GM21447 (cell line): ENCODE measurements at regions not wholly inside any gene's neighbourhood (a gene's known extent, or its start where the extent isn't known, plus 50 kb on each side); places are given as distances from the start of the nearest gene placed in this dataset.
"Not testable (repeated sequence)": the region's sequence is repeated elsewhere in the genome, so short reads cannot be mapped to it uniquely, and the experiment has no call there.

Source experiments
- ATAC-seq: cut with Tn5 transposase; IDR thresholded peaks from one replicate; pipeline ENCODE4 v1.9.1; 2021; ENCODE audit not compliant: unreplicated experiment

DNA sequence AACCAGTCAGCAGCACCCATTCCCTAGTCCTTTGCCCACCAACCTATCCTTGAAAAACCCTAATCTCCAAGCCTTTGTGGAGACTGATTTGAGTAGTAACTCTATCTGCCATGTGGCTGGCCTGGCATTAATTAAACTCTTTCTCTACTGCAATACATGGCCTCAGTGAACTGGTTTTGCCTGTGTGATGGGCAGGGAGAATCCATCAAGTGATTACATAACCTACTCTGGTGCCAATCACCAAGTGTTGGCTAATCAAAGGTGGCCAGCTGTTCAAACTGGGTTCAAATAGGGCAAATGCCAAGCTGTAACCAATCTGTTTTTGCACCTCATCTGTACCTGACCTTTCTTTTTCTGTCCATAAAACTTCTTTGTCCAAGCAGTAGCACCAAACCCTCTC is 139.8 kb upstream of the XPO1 start:
- ATAC-seq = no peak

DNA sequence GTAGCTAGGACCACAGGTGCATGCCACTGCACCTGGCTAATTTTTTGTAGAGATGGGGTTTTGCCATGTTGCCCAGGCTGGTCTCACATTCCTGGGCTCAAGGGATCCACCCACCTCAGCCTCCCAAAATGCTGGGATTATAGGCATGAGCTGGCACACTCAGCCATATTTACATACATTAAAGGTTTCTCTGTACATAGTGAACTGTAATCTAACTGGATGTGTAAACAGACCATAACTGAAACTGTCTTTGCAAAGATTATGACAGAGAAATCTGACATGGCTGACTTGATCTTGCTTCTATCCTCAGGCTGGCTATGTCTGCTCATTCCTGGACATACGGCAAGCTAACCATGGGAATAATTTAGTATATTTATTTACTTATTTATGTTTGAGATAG is 139.2 kb upstream of the XPO1 start:
- ATAC-seq = no peak

DNA sequence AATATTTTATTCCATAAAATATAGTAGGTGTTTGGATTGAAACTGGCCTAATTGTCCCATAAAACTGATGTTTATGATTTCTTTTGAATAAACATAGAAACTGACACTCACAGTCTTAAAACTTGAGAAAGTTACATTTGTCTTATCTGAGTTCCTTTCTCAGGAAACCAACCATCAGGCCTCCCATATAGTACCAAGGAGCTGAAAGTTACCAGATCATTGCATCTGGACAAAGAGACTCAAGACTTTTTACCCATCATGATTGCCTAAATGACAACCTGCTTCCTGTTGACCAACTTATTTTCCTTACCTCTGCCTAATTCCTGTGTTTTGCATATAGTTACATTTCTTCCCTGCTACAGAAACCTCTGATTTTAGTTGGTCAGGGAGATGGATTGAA is 137.0 kb upstream of the XPO1 start:
- no peak for ATAC-seq

DNA sequence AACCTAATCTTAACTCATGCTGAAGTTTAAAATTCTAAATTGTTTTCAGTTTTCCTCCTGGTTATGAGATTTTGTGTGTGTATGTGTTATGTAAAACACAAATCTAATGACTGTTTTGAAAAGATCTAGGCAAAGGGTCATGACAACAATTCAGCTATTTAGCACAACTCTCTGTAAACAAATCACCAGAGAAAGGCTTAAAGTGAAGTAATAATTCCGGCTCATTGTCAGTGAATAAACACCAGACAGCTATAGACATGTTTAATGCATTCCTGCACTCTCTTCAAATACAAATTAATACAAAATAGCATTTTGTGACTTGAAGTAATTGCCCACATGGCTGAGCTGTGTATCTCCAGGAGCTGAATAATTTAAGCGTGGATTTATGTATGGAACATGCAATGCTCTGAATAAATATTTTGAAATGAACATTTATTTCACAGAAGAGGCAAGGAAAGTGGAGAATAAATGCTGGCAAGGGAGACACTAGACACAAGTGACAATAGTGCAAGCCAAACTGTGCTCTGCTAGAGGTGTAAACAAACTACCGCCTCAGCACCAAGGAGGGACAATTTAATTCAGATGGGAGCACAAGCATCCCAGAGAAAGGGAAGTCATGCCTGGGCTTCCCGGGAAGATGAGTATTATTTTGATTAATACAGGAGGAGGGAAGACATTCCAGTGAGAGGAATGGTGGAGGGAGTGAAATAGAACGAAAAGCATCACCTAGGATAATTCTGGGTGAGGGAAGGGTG is 133.6 kb upstream of the XPO1 start:
- no peak for ATAC-seq

DNA sequence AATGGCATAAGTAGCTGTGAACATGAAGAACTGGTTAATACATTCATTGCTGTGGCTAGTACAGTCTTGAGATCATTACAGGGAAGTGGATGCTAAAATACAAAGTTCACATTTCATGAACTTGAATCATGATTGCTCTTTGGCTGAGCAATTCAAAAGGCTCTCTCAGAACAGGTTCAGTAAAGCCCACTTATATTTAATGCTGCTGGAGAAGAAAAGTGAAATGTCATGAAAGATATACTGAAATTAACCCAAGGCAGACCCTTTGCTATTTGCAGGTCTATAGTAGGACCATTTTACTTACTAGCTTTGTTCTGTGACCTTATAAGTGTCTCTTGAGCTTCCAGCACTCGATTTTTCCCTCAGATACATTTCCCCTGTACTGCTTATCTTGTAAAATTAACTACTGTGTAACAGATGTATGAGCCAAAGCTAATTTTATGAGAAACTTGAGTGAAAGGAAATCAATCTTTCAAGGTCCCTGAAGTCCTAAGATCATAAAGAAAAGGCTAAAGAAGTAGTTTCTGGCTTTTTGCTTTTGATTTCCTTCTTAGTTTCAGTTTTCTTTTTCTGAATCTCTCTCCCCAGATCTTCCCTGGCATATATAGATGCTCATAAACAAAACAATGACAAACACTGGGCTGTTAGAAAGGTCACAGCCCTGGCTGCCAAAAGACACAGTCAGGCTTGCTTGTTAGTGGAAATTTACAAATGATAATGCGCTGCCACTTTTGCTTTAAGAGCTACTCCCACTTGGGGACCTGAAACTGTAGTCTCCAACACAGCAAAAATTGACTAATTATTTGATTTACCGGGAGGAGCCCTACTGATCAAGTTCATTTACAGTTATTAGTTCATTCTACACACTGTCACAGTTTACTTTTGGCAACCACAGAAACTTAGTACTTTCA is 132.7 kb upstream of the XPO1 start:
- ATAC-seq = peak; percentile 86

DNA sequence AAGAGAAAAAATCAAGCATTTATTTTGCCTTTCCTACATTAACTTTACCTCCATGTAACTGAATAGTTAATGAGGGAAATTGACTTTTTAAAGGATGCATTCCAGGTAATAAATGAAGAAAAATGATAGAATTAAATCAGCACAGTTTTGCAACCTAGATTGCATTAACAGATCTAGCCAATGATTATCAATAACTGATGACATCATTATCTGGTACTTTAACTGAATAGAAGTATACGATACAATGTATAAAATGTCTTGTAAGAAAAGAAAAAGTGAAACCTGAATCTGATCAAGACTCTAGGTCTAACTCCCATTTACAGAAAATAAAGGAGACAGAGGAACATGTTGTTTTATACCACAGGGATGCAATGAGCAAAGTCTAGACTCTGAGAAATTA is 126.0 kb upstream of the XPO1 start:
- no peak for ATAC-seq

DNA sequence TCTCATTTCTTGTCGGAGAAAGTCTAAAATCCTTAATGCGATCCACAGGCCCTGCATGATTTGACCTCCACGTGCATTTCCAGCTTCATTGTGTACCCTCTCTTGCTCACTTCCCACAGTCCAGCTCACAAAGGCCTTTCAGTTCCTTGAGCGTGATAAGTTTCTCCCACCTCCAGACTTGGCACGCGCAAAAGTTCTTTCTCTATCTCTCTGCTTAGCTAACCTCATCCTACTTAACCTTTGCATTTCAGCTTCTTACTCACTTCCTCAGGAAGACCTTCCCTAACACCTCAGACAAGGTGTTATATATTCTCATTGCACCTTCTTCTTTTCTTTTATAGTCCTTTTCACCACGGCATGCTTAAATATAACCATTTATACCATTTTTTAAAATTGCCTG is 124.8 kb upstream of the XPO1 start:
- ATAC-seq = no peak

DNA sequence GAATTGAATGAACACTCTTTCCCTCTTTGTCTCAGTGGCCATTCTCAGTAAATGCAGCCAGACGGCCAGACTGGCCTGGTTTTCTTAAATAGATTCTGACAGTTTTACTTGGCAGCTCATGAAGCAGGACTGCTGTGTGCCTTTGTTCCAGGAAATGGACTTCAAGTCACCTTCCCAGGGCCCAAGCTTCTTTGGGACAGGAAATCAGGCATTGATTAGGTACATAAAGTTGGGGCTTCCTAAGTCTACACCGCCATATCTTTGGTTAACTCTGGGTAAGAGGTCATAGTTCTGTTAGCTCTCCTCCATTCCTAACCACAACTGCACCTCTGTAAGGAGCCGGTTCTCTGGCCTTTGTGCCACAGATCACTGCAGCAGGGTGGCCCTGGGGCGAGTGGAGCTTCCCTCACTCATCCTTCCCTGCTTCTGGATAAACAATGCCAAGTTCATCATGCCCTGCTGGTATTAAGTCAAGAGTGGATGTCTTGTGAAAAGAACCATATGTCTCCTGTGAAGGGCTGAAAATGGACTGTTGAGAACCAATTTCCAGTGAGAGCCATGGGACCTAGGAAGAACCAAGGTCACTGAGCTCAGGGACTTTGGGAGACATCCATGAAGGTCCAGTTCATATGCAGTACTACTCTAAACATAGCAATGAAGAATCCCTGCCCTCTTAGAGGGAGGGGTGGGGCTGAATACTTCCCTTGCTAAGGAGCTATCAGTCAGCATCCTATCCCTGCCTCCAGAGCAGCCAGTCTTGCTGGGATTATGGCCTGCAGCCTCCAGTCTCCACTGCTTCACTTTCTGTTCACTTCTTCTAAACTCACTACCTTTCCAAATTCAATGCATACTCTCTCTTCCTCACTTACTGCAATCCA is 122.6 kb upstream of the XPO1 start:
- no peak for ATAC-seq

DNA sequence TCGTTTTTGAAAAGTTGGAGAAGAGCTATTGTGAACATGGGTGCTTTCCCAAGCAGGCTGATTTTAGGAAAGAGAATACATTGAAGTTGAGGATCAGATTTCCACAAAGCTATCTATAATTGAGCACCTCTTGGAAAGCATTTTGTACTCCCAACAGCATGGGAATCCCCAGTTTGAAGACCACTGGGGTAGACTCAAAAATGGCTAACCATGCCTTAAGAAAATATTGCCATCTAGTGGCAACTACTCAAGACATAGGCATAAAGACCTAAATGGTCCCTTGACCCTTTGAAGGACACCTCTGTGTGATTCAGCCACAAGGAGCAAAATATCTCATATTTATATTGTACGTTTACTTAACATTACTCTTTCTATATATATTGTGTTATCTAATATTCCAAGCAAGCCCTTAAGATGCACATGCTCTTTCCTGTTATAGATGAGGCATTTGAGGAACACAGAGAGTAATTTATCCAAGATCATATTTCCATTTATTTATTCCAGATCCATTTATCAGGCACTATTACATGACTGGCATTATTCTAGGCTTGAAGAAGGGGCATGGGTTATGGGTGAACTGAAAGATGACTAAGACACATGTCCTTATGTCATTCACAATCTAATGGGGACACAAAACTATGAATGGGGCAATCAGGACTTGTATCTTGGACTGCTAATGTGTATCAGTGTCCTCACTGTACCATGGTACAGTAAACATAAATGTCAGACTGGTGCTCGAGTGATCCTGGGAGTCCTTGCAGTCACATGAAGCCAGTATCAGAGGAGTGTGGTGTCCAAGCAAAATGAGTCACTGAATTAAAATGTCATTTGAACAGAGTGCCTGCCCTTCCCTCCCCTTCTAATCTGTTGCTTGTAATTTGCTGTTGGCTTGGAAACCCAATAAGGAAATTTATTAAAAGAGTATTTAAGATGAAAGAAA is 121.0 kb upstream of the XPO1 start:
- no peak for ATAC-seq

DNA sequence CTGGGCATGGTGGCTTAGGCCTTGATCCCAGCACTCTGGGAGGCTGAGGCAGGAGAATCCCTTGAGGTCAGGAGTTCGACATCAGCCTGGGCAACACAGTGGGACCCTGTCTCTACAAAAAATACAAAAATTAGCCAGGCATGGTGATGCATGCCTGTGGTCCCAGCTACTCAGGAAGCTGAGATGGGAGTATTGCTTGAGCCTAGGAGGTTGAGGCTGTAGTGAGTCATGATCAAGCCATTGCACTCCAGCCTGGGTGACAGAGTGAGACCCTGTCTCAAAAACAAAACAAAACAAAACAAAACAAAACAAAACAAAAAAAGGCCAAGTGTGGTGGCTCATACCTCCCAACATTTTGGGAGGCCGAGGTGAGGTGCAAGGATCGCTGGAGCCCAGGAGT is 111.8 kb upstream of the XPO1 start:
- ATAC-seq = not testable (repeated sequence)

DNA sequence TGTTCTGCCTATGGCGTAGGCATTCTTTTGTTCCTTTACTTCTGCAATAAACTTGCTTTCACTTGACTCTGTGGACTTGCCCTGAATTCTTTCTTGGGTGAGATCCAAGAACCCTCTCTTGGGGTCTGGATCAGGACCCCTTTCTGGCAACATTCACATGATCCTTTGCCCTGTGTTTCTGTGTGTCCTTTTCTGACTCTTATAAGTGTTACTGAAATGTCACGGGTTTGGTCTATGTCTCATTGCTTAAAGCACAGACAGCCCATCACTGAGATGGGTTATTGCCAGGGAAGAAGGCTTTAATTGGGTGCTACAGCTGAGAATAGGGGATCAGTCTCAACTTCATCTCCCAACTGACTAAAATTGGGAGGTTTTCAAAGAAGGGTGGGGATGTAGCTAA is 110.9 kb upstream of the XPO1 start:
- ATAC-seq = no peak

DNA sequence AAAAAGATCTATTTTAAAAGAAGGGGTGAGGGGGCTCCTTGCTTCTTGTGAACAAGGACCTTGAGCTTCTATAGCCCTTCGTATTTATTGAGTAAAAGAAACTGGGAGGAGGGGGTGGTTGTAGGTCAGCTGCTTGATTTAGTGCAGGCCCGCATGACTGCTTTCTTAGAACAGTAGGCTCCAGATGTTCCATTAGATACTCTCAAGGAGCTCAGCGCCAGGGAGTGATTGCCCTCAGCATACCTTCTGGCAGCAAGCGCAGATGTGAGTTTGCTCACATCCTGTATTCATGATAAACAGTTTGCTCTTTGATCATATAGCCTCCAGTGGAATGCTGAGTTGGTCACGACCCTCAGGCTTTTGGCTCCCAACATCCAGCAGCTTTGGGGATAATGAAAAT is 108.9 kb upstream of the XPO1 start:
- ATAC-seq = no peak

DNA sequence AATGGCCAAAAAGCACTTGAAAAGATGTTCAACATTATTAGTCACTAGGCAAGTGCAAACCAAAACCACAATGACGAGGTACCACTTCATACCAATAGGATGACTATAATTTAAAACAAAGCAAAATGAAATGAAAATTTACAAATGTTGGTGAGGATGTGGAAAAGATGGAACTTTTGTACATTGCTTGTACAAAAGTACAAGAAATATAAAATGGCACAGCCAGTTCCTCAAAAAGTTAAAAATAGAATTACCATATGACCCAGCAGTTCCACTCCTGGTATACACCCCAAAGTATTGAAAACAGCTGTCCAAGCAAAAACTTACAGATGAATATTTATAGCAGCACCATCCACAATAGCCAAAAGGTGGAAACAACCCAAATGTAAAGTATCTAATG is 107.8 kb upstream of the XPO1 start:
- no peak for ATAC-seq

DNA sequence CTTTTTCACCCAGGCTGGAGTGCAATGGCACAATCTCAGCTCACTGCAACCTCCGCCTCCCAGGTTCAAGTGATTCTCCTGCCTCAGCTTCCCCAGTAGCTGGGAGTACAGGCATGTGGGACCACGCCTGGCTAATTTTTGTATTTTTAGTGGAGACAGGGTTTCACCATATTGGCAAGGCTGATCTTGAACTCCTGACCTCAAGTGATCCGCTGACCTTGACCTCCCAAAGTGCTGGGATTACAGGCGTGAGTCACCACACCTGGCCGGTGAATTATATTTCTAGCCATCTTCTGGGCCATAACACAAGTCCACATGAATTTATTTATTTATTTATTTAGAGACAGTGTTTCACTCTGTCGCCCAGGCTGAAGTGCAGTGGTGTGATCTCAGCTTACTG is 105.0 kb upstream of the XPO1 start:
- not testable (repeated sequence) for ATAC-seq

DNA sequence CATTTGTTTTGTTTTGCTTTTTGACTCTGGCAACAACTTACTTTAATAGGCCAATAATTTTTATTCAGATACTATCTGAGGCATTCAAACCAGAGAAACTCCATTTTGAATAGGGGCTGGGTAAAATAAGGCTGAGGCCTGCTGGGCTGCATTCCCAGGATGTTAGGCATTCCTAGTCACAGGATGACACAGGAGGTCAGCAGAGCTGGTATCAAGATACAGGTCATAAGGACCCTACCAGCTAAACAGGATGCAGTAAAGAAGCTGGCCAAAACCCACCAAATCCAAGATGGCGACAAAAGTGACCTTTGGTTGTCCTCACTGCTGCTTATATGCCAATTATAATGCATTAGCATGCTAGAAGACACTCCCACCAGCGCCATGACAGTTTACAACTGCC is 102.2 kb upstream of the XPO1 start:
- no peak for ATAC-seq

DNA sequence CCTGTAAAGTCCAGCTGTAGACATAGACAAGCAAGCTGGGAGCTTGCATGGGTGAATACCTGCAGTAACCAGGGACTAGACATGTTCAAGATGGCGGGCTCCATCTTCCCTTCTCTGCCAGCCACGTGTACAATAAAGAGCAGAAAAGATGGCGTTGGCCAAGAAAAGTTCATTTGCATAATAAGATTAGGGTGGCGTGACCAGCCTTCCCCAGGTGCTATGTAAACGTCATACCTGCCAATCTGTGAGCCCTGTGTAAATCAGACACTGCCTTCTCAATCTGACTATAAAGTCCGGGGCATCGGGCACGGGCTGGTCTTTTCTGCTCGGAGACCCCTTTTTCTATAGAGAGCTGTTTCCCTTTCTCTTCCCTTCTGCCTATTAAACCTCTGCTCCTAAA is 101.6 kb upstream of the XPO1 start:
- ATAC-seq = no peak

DNA sequence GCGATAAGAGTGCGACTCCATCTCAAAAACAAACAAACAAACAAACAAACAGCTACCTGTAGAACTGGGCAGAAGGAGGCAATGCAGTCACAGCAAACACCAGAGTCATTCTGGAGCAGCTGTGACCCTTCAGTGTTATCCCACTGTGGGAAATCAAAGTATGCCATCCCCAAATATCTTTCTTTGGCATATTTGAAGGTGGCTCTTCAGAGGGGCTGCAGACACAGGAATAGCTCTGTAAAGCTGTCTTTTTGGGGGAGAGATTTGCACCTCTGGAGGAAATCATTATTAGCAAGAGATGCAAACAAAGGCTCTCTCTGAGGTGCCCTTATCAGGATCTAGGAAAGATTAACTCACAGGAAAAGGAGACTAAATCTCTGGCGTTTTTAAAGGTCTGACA is 98.5 kb upstream of the XPO1 start:
- ATAC-seq = no peak

DNA sequence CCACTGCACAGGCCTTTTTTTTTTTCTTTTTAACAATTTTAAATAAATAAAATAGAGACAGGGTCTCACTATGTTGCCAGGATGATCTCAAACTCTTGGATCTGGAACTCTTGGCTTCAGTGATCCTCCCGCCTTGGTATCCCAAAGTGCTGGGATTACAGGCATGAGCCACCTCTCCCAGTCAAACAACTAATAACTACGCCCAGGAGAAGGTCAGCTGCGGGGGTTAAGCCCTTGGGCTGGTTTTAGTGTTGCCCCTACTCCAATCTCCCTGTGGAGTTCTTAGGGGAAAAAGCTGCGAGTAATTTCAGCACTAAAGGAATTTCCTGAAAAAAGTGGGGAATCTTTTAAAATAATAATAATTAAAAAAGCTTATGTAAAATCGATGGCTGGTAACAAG is 96.4 kb upstream of the XPO1 start:
- ATAC-seq = no peak

DNA sequence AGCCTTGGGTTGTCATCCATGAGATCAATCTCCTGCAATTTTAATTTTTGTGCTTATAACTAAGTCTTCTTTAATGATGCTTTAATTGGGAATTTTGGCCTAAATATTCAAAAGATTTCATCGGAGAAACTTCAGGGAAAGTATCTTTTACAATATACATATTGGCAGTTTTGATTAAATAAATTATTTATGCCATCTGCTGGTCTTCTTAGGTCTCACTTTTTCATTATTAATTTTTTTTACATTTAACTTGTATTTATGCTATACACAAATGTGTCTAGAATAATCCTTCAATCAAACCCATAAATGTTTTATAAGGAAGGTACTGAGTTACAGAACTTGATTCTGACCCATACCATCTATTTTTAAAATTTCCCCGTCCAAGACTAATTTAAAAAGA is 95.1 kb upstream of the XPO1 start:
- ATAC-seq = no peak
